Tibial artery (tissue), 4 donors: ENCODE measurements at regions not wholly inside any gene's neighbourhood (a gene's known extent, or its start where the extent isn't known, plus 50 kb on each side); places are given as distances from the start of the nearest gene placed in this dataset.

Experiments
- DNase-seq, 2 donors: peaks; one replicate each; pipeline ENCODE4 v3.0.0-alpha.2; 2019
- H3K27ac ChIP-seq, 2 donors: fragments of 200-600 bp; sonication (generic) in 1 of 2; 1 replicate in 1 of 2; 2 replicates in 1 of 2; pipeline ENCODE4 v1.5.1; 2018 to 2019; ENCODE audit warnings: mild to moderate bottlenecking in 1 of 2
- H3K27me3 ChIP-seq, 2 donors: fragments of 200-600 bp; sonication (generic) in 1 of 2; one replicate each; pipeline versions ENCODE4 v1.5.1 to v1.6.0; 2016 to 2019
- H3K36me3 ChIP-seq, 3 donors: fragments of 200-600 bp; sonication (generic) in 2 of 3; one replicate each; pipeline ENCODE4 v1.5.1; 2016 to 2019; ENCODE audit warnings: mild to moderate bottlenecking in 2 of 3
- H3K4me1 ChIP-seq, 4 donors: fragments of 200-600 bp; sonication (generic) in 2 of 4; 1 replicate in 3 of 4; 2 replicates in 1 of 4; pipeline ENCODE4 v1.5.1; 2016 to 2019
- H3K4me3 ChIP-seq, 2 donors: fragments of 200-600 bp; sonication (generic) in 1 of 2; 1 replicate in 1 of 2; 2 replicates in 1 of 2; pipeline ENCODE4 v1.5.1; 2018 to 2019; ENCODE audit warnings: mild to moderate bottlenecking in 2 of 2
- H3K9me3 ChIP-seq, 3 donors: fragments of 200-600 bp; sonication (generic) in 1 of 3; one replicate each; pipeline ENCODE4 v1.5.1; 2016 to 2019
- intact Hi-C: fragments of 100-400 bp; cut with DNase I; formaldehyde crosslinking; loops from one replicate; pipeline ENCODE4 v1.15.0; 2023; ENCODE audit warnings: low total_unique reads
- TF ChIP-seq, protein P1 (sequence below), 2 experiments: fragments of 200-600 bp in 1 of 2; fragments of 450-650 bp in 1 of 2; IDR thresholded peaks; one replicate each; pipeline ENCODE4 v1.5.1; 2017 to 2019; ENCODE audit warnings: antibody characterized with exemption in 2 of 2, mild to moderate bottlenecking in 1 of 2, moderate library complexity in 1 of 2

DNA sequence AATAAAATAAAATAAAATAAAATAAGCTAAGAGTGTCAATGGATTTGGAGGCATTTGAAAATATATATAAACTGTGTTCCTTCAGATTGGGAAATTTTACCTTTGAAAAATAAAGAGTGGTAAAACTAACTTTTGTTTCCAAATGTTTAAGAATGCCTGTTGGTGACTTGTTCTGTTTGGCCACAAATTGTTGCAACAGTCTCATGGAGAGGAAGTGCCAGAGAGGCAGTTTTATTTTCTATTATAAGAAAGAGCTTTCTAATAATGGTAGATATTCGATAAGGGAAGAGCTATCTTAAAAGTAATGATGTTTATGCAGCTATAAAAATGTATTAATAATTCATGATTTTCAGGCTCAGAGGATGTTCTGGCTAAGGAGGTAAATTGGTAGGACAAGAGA lies 68.8 kb upstream of the MDGA2 start:
- Histone ChIP-seq H3K27ac (no peak overlapping the region), H3K27me3 (no peaks in the 10 kb centered on the region), H3K36me3 (no peaks in the 10 kb centered on the region), H3K9me3 (no peaks in the 10 kb centered on the region), H3K4me1 (no peaks in the 10 kb centered on the region), H3K4me3 (no peak overlapping the region)
- intact Hi-C loops = no loop called here
- TF ChIP-seq, protein P1, sequence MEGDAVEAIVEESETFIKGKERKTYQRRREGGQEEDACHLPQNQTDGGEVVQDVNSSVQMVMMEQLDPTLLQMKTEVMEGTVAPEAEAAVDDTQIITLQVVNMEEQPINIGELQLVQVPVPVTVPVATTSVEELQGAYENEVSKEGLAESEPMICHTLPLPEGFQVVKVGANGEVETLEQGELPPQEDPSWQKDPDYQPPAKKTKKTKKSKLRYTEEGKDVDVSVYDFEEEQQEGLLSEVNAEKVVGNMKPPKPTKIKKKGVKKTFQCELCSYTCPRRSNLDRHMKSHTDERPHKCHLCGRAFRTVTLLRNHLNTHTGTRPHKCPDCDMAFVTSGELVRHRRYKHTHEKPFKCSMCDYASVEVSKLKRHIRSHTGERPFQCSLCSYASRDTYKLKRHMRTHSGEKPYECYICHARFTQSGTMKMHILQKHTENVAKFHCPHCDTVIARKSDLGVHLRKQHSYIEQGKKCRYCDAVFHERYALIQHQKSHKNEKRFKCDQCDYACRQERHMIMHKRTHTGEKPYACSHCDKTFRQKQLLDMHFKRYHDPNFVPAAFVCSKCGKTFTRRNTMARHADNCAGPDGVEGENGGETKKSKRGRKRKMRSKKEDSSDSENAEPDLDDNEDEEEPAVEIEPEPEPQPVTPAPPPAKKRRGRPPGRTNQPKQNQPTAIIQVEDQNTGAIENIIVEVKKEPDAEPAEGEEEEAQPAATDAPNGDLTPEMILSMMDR (IDR thresholded peaks at IDR 0.05) = no peak
- DNase-seq = no peak

DNA sequence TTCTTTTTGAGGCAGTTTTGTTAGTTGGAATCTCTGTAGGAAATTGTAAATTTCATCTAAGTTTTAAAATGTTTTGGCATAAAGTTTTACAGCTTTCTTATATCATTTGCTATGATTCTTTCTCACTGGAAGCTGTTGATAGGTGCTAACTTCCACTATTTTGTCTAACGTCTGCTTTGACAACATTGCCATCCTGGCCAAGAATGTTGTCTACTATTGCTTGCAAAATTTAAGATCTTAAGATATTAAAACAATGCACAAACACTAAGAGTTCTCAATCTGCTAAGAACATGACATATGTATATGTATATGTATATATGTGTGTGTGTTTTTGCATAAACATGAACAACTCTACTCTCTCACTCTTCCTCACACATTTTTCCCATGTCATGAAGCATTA lies 64.1 kb upstream of the MDGA2 start:
- H3K4me3 ChIP-seq = no peak overlapping the region
- H3K27ac ChIP-seq = no peak overlapping the region
- no peaks in the 10 kb centered on the region for H3K9me3 ChIP-seq
- intact Hi-C loops = no loop called here
- no peaks in the 10 kb centered on the region for H3K4me1 ChIP-seq
- TF ChIP-seq, protein P1 (IDR thresholded peaks at IDR 0.05) = no peak
- no peak for DNase-seq
- no peaks in the 10 kb centered on the region for H3K27me3 ChIP-seq
- no peaks in the 10 kb centered on the region for H3K36me3 ChIP-seq

DNA sequence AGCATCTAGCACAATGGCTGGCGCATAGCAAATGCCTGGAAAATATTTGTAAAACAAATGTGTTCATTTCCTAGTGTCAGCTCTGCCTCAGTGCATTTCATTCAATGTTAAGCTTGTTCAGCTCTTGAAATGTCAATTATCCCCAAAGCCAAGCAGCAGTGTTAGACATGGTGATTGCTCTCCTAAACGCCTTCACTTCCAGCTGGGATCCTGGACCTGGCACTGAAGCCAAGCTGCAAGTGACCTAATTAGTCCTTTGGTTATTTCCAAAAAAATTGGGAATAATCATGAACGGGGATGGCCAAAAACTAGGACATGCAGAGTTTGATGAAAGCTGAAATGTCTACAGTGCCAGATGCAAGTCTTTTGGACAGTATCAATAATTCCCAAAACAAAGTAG lies 54.9 kb upstream of the MDGA2 start:
- H3K27ac ChIP-seq = no peak overlapping the region
- TF ChIP-seq, protein P1 (IDR thresholded peaks at IDR 0.05) = no peak
- no peaks in the 10 kb centered on the region for H3K36me3 ChIP-seq
- no peaks in the 10 kb centered on the region for H3K9me3 ChIP-seq
- DNase-seq = no peak
- H3K4me3 ChIP-seq = no peak overlapping the region
- H3K27me3 ChIP-seq = no peaks in the 10 kb centered on the region
- H3K4me1 ChIP-seq = no peaks in the 10 kb centered on the region
- intact Hi-C loops = no loop called here
